Activated CD8-positive, alpha-beta memory T cell treated with anti-CD3 and anti-CD28 coated beads for 48 hours (primary cell): ENCODE measurements at regions not wholly inside any gene's neighbourhood (a gene's known extent, or its start where the extent isn't known, plus 50 kb on each side); places are given as distances from the start of the nearest gene placed in this dataset.
"Not testable (repeated sequence)": the region's sequence is repeated elsewhere in the genome, so short reads cannot be mapped to it uniquely, and the experiment has no call there.

Experiments
- DNase-seq, 3 experiments: peaks; one replicate each; pipeline ENCODE4 v3.0.0-alpha.2; 2020; ENCODE audit warnings: low read depth in 2 of 3, low spot score in 2 of 3

DNA sequence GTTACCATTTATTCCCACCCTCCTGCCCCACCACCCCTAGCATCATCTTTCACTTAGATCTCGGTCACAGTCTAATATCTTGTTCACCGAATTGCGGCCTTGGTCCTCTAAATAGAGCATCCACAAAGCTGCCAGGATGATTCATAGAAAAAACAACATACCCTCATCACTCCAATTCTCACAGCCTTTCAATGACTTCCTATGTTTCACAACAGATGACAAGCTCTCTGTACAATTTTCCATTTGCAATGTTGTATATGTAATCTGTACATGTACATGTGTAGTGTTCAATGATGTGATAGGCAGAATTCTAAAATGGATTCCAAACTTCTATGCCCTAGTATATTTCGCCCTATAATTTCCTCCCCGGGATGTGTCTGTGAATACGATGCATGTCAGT is 675.6 kb upstream of the CELF4 start:
- DNase-seq = no peak

DNA sequence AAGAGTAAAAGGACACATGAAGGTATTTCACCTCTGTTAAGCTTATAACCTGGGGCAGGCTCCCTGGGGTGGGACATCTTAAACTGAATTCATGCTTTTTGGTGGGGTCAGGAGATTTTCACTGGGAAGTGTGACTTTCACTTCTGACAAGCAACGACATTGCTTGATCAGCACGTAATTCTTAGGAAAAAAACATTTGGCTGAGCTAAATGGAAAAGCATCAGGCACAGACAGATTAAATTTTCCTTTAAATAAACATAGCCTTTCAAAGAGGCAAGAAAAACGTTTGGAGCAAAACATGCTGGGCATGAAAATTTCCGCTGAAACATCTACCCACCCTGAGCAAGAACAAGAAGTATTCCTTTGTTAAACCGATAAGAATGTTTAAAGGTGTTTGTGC is 674.0 kb upstream of the CELF4 start:
- no peak for DNase-seq

DNA sequence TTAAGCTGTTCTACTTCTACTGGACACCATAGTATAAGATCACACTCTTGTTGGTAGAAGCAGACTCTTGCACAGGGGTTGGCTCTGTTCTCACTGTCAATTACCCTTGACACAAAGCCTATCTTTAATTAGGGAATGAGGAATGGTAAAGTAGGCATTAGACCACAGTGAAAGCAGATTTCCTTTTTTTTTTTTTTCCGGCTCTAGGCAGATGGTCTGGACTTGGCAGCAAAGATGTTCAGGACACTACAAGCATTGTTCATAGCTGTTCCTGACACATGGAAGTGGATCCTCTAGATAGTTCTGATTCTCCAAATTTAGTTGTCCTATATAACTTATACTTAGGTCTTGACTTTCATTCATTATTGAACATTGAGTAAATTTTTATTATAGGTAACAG is 672.2 kb upstream of the CELF4 start:
- no peak for DNase-seq

DNA sequence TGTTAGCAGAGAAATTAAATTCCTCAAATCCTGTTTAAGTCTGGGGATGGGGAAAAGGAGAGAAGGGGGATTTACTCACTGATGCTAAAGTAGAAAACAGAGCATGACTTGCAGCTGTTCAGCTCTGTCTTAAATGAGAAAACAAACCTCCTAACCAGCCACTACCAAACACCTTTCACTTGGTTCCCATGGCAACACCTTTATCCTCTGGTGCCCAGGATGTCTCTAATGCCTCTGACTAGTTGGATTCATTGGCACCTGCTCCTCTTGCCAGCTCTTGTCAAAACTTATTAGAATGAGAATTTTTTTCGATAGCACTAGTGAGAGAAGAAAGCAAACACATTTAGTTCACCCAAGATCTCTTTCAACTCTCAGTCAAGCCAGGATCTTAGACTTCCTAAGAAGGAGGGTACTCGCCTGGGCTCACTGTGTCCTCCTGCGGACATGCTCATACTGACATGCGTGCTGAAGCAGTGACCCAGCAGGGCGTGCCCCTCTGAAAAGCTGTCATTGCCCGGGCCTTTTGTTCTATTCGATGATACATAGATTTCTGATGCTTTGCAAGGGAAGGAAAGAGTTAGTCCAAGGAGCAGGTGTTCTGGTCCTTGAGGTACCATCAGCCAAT is 656.0 kb upstream of the CELF4 start:
- no peak for DNase-seq

DNA sequence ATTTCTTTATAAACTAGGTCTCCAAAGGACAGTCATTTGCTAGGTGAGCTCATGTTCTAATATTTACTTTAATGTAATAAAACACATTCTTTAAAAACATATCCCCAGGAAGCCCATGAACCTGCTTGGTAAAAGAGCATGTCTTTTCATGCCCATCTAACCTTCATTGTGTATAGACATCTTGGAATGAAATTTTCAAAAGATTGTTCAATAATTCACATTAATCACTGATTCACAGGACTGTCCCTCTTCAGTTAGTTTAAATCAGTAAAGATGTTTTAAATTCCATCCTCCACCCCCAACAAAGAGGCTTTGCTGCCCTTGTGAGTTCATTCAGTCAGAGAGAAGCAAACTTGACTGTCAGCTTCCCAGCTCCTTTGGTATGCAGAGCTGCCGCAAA is 633.4 kb upstream of the CELF4 start:
- no peak for DNase-seq

DNA sequence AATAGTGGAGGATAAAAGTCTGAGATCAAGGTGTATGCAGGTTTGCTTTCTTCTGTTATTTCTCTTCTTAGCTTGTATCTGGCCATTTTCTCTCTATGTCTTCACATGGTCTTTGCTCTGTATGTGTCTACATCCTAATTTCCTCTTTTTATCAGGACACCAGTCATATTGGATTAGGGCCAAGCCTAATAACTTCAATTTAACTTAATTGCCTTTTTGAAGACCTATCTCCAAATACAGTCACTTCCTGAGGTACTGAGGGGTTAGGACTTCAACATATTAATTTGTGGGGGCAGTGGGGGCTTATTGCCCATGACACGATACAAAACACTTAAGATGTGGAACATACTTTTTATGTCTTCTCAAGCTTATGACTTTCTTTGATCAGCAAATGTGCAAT is 632.9 kb upstream of the CELF4 start:
- no peak for DNase-seq

DNA sequence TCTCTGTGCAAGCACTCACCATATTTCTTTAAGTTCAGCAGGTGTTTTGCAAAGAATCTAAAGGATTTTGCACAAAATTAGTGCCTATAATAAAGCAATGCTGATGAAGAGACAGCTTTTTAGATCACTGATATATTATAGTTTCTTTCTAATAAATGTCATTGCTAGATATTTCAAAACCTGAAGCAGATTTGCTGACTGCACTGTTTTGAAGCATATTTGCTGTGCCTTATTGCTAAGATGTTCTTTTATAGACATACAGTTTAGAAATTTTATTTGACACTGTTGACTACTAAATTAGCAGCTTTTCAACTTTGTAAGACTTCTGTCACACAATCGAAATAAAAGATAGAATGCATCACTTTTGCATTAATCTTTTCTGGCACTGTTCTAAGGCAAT is 620.9 kb upstream of the CELF4 start:
- DNase-seq = no peak

DNA sequence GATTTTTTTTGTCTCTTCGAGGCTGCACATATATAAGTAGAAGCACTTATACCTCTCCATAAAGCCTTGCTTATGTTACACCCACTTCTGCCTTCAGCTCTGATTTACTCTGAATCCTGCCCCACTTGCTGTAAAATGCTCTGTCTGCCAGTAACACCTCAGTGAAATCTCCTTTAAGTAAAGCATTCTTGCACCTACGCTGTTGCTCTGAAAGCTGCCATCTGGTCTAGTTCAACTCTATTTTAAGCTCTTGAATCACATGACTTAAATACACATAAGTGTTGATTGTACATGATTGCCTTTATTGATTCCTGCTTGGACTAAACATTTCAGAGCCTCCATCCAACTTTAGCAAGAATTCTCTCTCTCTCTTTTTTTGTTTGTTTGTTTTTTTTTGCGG is 609.0 kb upstream of the CELF4 start:
- no peak for DNase-seq

DNA sequence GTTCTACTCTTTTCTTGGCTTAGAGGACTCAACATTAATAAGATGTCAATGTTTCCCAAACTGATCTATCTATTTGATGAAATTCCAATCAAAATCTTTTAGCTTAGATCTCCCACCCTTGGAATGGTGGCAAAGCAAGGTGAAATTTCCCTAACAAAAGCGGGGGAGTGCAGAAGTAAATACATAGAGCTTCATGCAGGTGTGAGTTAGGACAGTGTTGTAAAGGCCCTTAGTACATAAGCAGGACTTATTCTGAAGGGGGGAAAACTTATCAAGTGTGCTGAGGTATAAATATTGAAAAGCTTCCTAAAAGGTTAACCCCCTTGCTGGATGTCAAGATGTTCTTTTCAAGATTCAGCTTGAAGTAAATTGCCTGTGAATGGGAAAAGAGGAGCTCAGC is 608.6 kb upstream of the CELF4 start:
- DNase-seq = no peak

DNA sequence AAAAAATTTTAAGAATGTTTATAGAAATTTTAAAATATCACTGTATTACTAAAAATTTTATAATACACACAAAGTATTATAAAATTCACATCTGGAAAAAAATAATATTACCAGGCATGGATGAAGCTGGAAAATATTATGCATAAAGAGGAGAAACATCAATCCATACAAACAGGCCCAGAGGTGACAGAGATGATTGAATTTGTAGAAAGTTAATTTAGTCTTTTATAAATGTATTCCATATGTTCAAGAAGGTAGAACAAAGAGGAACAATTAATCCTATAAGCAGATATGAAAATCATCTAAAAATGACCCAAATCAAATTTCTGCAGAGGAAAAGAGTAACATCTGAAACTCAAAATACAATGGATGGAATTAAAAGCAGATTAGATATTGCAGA is 605.2 kb upstream of the CELF4 start:
- DNase-seq = no peak

DNA sequence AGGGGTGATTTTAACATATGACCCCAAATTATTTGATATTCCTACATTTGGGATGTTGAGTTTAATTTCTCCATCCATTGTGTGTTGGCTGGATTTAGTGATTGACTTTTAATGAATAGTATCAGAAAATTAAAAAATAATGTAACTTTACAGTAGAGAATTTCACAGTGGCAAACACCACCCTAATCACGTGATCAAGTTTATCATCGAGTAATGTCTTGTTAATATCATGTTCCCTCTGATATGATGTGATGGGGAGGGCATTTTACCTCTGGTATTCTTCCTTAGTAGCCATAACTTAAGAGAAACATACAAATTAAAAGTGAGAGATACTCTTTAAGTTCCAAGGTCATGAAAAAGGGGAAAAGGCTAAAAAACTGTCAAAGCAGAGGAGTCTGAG is 602.0 kb upstream of the CELF4 start:
- no peak for DNase-seq

DNA sequence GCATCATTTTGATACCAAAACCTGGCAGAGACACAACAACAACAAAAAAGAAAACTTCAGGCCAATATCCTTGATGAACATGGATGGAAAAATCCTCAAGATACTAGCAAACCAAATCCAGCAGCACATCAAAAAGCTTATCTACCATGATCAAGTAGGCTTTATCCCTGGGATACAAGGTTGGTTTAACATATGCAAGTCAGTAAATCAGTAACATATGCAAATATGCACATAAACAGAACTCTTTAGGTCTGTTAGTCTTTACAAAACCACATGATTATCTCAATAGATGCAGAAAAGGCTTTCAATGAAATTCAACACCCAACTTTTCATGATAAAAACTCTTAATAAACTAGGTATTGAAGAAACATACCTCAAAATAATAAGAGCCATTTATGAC is 587.5 kb upstream of the CELF4 start:
- not testable (repeated sequence) for DNase-seq

DNA sequence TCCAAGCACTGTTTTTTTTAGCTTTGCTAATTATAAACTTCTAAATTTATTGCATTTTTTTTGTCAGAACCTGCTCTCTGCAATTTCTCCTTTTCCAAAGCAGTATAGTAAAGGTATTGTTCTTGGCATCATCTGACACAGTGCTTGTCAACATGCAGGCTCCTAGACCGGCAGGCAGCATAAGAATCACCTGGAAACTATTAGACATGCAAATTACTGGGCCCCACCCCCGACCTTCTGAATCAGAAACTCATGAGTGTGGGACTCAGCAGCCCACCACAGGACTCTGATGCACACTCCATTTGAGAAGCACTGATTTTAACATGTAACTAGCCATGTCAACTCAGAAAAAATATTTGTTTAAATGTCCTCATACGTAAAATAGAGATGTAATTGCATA is 551.1 kb upstream of the CELF4 start:
- DNase-seq = no peak

DNA sequence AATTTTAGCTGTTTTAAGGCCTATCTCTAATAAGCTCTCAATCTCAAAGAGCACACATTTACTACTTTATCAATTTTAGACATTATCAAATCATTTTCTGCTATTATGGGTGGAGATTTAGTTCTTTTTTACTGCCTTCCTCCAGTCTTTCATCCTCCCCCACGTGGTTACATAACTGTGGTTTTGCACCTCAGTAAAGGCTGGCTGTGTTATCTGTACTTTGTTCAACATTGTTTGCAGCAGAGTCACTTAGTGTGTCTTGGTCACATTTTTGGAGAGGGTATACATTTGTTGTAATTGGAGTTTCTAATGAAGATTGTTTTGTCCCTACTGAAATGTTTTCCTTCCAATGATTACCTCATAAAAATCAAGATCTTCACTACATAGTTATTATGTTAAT is 549.6 kb upstream of the CELF4 start:
- no peak for DNase-seq

DNA sequence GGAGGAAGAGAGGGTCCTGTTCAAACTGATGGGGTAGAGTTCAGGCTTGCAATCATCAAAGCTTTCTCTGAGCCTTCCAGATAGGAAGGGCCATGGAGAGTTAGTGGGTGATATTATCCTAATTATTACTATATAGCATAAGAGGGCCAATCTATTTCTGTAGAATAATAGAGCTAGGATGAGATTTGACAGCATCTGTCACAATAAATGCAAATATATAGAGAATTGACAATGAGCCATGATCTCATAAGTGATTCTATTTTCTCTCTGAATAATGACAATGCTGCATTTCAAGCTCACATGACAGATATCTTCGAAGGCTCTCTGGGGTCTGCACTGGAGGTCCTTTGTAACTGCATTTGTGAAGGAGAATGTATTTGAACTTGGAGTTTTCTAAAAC is 521.9 kb upstream of the CELF4 start:
- no peak for DNase-seq

DNA sequence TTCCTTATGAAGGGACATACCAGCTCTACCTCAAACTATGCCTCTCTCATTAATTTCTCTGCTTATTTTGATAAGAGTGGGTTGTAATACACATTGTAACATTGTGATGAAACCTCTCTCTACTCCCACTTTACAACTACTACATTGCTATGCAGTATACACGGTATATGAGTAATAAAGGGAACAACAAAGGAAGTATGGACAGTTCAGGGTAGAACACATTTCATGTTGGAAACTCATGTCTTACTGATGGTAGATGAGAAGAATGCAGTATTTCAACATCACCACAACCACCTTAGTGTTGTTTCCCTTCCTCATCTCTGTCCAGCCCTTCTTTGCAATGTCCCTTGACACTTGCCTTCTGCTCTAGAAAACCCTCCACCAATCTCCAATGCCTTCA is 515.9 kb upstream of the CELF4 start:
- DNase-seq = no peak

DNA sequence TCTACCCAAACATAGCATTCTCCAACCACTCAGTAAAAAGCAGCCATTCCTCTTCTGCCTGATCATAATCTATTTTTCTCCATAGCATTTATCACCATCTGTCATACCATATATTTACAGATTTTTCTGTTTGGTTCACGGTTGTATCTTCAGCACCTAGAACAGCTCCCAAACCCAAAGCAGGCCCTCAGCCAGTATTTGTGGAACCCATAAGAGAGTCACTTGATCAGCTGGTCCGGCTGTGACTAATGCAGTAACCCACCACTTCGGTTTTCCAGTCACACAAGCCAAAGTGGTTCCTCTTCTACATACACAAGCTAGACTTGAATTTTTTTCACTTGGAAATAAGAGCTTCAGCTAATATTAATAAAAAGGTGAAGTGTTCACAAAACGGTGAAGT is 511.6 kb upstream of the CELF4 start:
- DNase-seq = no peak

DNA sequence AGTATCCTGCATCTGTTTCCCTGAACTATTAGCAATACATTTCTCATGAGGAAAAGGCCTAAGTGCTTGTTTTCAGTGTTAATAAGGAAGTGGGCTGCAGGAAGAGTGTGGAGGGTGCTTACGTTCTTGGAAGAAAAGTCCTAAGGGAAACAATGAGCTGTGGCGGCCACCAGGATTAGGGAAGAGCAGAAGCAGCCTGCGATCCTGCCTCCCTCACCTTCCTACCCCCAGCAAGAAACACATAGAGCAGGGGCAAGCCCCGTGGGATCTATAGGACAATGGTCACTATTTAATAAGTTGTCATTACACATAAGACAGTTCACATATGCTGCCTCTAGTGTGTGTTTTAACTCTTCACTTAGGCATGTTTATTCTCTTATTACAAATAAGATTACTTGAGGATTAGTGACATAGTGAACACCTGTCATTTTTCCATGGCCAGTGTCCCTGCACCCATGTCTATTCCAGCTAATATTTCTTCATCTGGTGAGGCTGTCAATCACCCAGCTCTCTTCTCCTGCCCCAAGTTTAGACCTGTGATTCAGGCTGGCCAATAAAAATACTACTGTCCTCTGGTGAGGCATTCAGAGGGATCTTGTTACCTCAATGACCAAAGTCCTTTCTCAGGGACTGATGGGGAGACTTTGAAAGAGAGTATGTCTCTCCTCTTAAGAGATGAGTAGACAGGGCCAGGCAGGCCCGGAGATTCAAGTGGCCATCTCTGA is 510.9 kb upstream of the CELF4 start:
- DNase-seq = no peak

DNA sequence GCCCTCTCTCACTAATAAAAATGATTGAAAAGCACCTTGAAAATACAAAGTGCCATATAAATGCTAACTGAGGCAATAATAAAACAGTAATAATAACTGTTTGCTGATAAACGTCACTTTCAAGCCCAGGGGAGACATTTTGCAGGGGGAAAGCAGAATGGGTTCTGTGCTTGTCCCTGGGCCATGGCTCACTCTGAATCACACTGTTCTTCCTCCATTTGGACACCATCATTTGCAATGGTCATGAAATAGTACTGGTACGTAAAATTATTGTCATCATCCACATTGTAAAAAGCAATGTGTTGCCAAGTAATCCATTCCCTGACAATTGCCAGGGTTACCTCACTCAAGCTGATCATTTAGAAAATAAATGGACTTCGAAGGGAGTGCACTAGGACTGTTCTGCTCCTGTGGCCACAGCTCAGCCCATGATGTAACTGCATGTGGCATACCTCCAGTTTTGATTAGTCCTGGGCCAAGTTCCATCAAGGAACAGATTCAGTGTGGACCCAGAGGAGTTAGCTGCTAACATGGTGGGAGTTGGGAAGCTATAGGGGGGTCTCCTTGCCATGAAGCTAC is 508.8 kb upstream of the CELF4 start:
- no peak for DNase-seq

DNA sequence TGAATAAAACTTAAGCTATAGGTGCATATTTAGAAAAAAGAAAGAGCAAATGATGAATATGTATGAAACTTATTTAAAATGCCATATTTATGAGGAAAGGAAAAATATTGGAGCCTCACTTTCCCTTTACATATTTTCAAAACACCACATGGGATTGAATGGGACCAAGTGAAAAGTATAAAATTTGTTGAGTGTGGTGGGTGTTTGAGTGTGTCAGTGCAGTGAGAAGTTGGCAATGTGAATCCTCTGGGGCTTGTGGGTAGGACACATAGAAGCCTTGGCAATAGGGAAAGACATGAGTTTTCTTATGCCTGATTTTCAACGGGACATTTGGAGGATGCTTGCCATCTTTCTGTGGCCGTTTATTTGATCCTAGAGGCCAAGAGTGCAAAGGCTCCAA is 502.2 kb upstream of the CELF4 start:
- DNase-seq = no peak

DNA sequence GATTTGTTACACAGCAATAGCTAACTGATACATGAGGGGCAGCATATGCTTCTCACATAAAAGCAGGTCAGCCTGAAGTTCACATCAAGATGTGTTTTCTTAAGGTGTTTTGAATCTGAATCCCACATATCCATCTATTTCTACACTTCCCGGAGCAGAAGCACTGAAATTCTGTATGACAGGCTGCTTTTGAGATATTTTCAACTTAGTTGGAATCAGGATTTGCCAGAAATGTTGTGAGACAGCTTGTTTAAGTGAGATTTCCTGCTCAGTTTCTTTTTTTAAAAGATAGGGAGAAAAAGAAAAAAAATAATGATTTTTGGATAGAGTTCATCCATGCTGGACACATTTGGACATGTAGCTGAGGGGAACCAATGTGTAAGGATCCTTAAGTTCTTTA is 501.5 kb upstream of the CELF4 start:
- DNase-seq = no peak

DNA sequence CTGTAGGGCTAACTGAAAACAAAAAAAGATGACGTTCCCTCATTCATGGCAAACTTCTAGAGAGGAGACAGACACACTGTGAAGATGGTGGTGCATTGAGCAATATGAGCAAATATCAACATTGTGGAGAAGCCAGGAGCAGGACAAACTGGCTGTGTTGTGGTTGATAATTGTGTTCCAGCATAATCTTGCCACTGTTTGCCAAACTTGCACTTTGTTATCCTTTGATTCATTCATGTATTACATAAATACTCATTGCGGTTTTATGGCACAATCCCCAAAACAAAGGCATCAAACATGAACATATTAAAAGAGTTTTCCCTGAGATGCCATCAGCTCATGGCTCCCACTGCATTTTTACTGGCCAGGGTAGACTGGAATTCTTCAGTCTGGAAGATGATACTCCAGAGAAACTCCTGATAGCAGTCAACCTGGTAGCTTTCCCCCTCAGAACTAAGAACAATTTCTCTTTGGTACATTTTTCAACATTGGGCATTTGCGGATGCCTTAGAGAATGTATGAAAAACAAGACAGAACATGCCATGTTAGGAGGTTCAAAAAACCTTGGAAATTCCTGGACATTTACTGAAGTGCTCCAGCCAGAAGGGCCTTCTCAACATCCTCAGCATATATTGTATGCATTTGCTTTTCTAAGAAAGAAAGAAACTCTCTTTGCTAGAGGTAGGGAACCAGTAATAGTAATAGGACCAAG is 487.4 kb upstream of the CELF4 start:
- DNase-seq = no peak
